ENCODE measurements at regions not wholly inside any gene's neighbourhood (a gene's known extent, or its start where the extent isn't known, plus 50 kb on each side); places are given as distances from the start of the nearest gene placed in this dataset.

DNA sequence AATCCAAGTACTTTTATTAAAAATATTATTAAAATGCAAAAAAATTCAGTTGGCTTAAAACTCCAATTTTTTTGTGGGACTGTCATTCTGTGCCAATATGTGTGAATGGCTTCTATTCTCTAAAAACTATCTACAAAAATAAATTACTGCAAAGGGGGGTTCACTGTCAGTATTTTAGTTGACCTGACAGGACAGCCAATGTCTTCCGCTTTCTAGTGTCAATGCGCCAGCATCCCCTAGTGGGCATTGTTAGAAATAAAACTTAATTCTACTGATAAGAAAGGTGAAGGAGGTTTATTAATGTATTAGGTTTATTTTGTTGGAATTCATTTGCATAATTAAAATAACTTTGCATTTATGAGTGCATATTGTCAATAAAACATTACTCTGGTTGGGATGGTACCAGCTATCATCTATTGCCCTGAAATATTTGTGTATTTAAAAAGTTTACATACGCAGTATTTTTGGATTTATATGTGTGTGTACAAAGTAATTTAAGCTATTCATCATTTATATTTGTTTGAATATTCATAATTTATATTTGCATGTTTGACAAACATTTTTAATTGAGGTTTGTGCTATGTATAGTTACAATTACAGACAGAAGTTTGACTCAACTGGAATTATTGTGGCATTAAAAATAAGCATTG, 527.2 kb downstream of the FLRT2 start:
- TF ChIP-seq CTCF (IDR thresholded peaks at IDR 0.05; ENCODE audit: extremely low read depth in 1 of 2, insufficient read depth in 1 of 2, low read depth in 1 of 2, low read length in 2 of 2) (peak; percentile 57 to 59), POLR2A (IDR thresholded peaks at IDR 0.05; ENCODE audit: low read depth, low read length) (no peak), JUN (IDR thresholded peaks at IDR 0.05; ENCODE audit: borderline replicate concordance, insufficient read depth, insufficient read length, low read depth) (no peak), EZH2 (IDR thresholded peaks at IDR 0.05; ENCODE audit: borderline replicate concordance, low read depth, low read length, severe bottlenecking) (no peak), GATA2 (IDR thresholded peaks at IDR 0.05; ENCODE audit: insufficient read depth, insufficient read length, low read depth, low read length) (no peak), POLR2AphosphoS5 (IDR thresholded peaks at IDR 0.05; ENCODE audit: insufficient read depth, low read depth, low read length) (no peak), FOS (IDR thresholded peaks at IDR 0.05; ENCODE audit: borderline replicate concordance, insufficient read depth, low read length) (no peak), MYC (IDR thresholded peaks at IDR 0.05; ENCODE audit: low read depth, low read length) (no peak)
- TF ChIP-seq, protein P1, sequence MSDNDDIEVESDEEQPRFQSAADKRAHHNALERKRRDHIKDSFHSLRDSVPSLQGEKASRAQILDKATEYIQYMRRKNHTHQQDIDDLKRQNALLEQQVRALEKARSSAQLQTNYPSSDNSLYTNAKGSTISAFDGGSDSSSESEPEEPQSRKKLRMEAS (IDR thresholded peaks at IDR 0.05; ENCODE audit: insufficient read depth, insufficient read length) = no peak
